A673 (cell line): ENCODE measurements at regions not wholly inside any gene's neighbourhood (a gene's known extent, or its start where the extent isn't known, plus 50 kb on each side); places are given as distances from the start of the nearest gene placed in this dataset.

Experiments used
- EZH2 ChIP-seq: fragments of 200-600 bp; sonication (generic); IDR thresholded peaks from 2 replicates; pipeline ENCODE4 v1.6.1; 2017; ENCODE audit warnings: borderline replicate concordance, low read depth, mild to moderate bottlenecking, mixed read lengths, antibody characterized with exemption, low read length; ENCODE audit not compliant: poor library complexity, severe bottlenecking
- TF ChIP-seq, protein P1 (sequence below): fragments of 300-800, 200-600 bp; sonication (generic); conservative IDR thresholded peaks from 2 replicates; pipeline ENCODE4 v1.5.1; 2017; ENCODE audit warnings: low read depth, mild to moderate bottlenecking, antibody characterized with exemption, low read length, moderate library complexity, mixed read lengths

DNA sequence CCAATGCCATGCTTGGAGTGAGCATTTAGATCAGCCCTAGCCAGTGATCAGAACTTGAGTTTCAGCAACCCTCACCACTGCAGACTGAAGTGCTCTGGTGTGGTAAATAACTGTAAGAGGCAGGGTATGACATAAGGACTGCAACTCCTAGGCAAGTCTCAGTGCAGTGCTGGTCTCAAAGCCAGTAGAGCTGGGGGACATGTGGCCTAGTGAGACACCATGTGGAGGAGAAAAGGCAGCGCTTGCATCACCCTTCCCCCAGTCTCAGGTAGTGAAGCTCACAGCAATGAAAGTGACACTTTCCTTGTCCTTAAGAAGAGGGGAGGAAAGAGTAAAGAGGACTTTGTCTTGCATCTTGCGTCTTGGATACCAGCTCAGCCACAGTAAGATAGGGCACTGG, 386.8 kb upstream of the POT1 start:
- TF ChIP-seq, protein P1, sequence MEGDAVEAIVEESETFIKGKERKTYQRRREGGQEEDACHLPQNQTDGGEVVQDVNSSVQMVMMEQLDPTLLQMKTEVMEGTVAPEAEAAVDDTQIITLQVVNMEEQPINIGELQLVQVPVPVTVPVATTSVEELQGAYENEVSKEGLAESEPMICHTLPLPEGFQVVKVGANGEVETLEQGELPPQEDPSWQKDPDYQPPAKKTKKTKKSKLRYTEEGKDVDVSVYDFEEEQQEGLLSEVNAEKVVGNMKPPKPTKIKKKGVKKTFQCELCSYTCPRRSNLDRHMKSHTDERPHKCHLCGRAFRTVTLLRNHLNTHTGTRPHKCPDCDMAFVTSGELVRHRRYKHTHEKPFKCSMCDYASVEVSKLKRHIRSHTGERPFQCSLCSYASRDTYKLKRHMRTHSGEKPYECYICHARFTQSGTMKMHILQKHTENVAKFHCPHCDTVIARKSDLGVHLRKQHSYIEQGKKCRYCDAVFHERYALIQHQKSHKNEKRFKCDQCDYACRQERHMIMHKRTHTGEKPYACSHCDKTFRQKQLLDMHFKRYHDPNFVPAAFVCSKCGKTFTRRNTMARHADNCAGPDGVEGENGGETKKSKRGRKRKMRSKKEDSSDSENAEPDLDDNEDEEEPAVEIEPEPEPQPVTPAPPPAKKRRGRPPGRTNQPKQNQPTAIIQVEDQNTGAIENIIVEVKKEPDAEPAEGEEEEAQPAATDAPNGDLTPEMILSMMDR, result peak; percentile 38
- TF ChIP-seq EZH2, result no peak
